ENCODE measurements at regions not wholly inside any gene's neighbourhood (a gene's known extent, or its start where the extent isn't known, plus 50 kb on each side); places are given as distances from the start of the nearest gene placed in this dataset.
"Not testable (repeated sequence)": the region's sequence is repeated elsewhere in the genome, so short reads cannot be mapped to it uniquely, and the experiment has no call there.

- H3K27me3 ChIP-seq, result no peaks in the 10 kb centered on the region
- peaks cover 0 to 9% (median 0%) of the 10 kb centered on the region in 12 donors for H3K9me3 ChIP-seq
- WGBS, 4 donors, result 70 to 72% (median 72%) methylated on average over 2 of the region's 2 CpGs
- H3K4me1 ChIP-seq, result no peaks in the 10 kb centered on the region
- intact Hi-C loops (cut with DNase I), result no loop called here
- no peaks in the 10 kb centered on the region for H3K36me3 ChIP-seq
- peak in 1 of 5 donors; percentile 64 for DNase-seq
- no peak overlapping the region for H3K4me3 ChIP-seq
- ATAC-seq, result peak; percentile 55 to 94 (median 80)
- H3K27ac ChIP-seq, result no peak overlapping the region
- no peak for TF ChIP-seq POLR2A (IDR thresholded peaks at IDR 0.05)
- TF ChIP-seq, protein P1, sequence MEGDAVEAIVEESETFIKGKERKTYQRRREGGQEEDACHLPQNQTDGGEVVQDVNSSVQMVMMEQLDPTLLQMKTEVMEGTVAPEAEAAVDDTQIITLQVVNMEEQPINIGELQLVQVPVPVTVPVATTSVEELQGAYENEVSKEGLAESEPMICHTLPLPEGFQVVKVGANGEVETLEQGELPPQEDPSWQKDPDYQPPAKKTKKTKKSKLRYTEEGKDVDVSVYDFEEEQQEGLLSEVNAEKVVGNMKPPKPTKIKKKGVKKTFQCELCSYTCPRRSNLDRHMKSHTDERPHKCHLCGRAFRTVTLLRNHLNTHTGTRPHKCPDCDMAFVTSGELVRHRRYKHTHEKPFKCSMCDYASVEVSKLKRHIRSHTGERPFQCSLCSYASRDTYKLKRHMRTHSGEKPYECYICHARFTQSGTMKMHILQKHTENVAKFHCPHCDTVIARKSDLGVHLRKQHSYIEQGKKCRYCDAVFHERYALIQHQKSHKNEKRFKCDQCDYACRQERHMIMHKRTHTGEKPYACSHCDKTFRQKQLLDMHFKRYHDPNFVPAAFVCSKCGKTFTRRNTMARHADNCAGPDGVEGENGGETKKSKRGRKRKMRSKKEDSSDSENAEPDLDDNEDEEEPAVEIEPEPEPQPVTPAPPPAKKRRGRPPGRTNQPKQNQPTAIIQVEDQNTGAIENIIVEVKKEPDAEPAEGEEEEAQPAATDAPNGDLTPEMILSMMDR (IDR thresholded peaks at IDR 0.05), result no peak
Measured at GRCh38 chr13:18212873-18213272, 968.8 kb downstream of the TUBA3C start.

DNA sequence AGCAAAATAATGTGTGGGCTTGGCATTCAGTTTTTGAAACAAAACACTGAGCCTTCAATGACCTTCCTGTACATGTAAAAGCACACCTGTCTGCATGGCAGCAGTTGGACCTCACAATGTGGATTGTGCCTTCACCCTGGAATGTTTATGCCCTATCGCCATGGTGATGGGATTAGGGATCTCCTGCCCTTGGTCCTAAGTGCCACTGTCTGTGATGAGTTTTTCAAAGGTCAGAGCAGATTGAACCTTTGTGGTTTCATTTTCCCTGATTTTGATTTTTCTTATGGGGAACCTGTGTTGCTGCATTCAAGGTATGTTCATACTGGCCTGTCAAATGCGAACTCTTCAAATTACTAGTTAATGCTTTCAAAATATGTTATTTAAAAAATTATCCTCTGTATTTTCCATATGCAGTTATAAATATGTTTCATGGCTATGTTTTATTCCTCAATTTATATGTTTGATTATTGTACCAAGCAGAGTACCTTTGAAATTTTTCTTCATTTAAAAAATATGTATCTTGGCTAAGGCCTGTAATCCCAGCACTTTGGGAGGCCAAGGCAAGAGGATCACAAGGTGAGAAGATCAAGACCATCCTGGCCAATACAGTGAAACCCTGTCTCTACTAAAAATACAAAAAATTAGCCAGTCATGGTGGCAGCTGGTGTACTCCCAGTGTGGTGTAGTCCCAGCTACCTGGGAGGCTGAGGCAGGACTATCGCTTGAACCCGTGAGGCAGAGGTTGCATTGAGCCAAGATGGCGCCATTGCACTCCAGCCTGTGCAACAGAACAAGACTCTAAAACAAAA, 969.7 kb downstream of the TUBA3C start:
- H3K27me3 ChIP-seq; intact Hi-C loops (cut with DNase I); H3K27ac ChIP-seq; H3K36me3 ChIP-seq; H3K4me3 ChIP-seq; H3K9me3 ChIP-seq; H3K4me1 ChIP-seq: not testable (repeated sequence)
- DNase-seq (peak in 4 of 5 donors; percentile 39 to 79 (median 60)), ATAC-seq (peak; percentile 86 to 93 (median 91))
- 69 to 73% (median 71%) methylated on average over 5 of the region's 5 CpGs for WGBS, 4 donors

DNA sequence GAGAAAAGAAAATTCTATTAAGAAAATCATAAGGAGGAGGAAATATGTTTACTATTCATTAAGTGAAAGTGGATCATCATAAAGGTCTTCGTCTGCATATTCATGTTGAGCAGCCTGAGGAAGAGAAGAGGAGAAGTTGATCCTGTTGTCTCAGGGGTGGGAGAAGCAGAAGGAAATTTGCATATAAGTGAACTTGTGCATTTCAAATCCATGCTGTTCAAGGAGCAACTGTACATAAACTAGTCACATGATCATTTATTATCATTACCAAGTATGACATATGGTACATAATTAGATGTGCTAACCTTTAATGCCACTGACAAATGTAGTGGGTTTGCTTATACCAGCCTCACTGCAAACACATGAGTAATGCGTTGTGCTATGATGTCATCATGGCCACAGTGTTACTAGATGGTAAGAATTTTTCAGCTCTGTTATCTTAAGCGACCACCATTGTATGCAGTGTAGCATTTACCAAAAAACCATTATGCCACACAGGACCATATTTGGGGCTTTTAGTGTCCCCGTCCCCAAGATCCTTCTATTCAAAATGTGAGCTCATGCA, 976.9 kb downstream of the TUBA3C start:
- DNase-seq; intact Hi-C loops (cut with DNase I); H3K9me3 ChIP-seq; H3K27ac ChIP-seq; H3K27me3 ChIP-seq; H3K4me1 ChIP-seq; H3K4me3 ChIP-seq; H3K36me3 ChIP-seq: not testable (repeated sequence)
- WGBS, 4 donors, result 49 to 63% (median 59%) methylated on average over 3 to 4 of the region's 4 CpGs
- ATAC-seq, result peak in 1 of 4 donors; percentile 44

DNA sequence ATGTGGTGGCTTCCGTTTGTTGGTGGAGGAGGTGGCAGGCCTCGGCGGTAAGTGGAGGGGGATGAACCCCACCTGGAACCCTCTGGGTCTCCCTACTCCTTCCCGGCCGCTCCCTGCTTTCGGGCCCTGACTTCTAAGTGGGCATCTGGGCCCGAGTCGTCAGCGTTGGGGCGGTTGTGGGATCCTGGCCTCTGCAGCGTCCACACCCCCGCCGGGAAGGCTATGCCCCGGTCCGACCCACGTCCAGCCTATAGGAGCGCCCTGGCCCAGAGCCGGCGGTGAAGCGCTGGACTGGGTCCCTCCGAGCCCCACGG, 986.3 kb downstream of the TUBA3C start:
- H3K9me3 ChIP-seq; ATAC-seq; H3K36me3 ChIP-seq; H3K4me1 ChIP-seq; H3K27ac ChIP-seq; intact Hi-C loops (cut with DNase I); H3K4me3 ChIP-seq; H3K27me3 ChIP-seq: not testable (repeated sequence)
- DNase-seq, result peak in 1 of 5 donors; percentile 63
- 74 to 80% methylated on average over 7 to 9 of the region's 22 CpGs; no CpG with 5 or more reads in 2 of the 4 donors for WGBS, 4 donors

GRCh38 chr13:18194631-18195364, 986.8 kb downstream of the TUBA3C start:
- intact Hi-C loops (cut with DNase I); DNase-seq; H3K4me1 ChIP-seq; H3K36me3 ChIP-seq; H3K27ac ChIP-seq; H3K4me3 ChIP-seq; H3K9me3 ChIP-seq; H3K27me3 ChIP-seq: not testable (repeated sequence)
- peak in 3 of 4 donors; percentile 50 to 55 (median 53) for ATAC-seq
- 68 to 71% methylated on average over 17 to 21 of the region's 42 CpGs; no CpG with 5 or more reads in 2 of the 4 donors for WGBS, 4 donors

GRCh38 chr13:18194104-18194503, 987.5 kb downstream of the TUBA3C start:
- peak in 2 of 4 donors; percentile 38 to 48 for ATAC-seq
- peaks cover 0 to 11% (median 0%) of the 10 kb centered on the region in 12 donors for H3K9me3 ChIP-seq
- H3K27ac ChIP-seq; DNase-seq; H3K27me3 ChIP-seq; H3K36me3 ChIP-seq; intact Hi-C loops (cut with DNase I); H3K4me1 ChIP-seq; H3K4me3 ChIP-seq: not testable (repeated sequence)
- 69 to 85% (median 72%) methylated on average over 10 to 26 of the region's 27 CpGs for WGBS, 4 donors

Data from heart left ventricle (tissue), 16 donors.